Ishikawa (cell line): ENCODE measurements at regions not wholly inside any gene's neighbourhood (a gene's known extent, or its start where the extent isn't known, plus 50 kb on each side); places are given as distances from the start of the nearest gene placed in this dataset.

ENCODE experiments used
- EP300 ChIP-seq: IDR thresholded peaks from 2 replicates; pipeline ENCODE4 v1.6.1; 2012; ENCODE audit warnings: borderline replicate concordance
- MAX ChIP-seq: IDR thresholded peaks from 2 replicates; pipeline ENCODE4 v1.6.1; 2012
- NFIC ChIP-seq: IDR thresholded peaks from 2 replicates; pipeline ENCODE4 v1.6.1; 2012
- USF1 ChIP-seq: IDR thresholded peaks from 2 replicates; pipeline ENCODE4 v1.6.1; 2012

DNA sequence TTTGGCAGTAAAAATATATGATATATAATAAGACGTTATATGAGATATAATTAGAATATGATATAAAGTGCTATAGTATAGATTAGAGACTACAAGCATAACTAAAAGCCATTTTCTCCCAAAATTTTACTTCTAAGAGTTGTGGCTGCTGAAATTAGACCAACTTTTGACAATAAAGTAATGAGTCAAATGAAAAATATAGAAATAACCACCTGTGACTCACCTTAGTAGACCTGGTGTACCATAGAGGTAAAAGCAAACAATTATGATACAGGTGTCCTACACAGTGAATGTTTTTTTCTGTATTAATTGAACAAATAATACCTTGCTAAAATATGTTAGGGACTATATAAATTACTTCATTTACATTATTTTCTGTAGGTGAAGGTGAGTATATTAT lies 482.9 kb upstream of the MAN1A1 start:
- no peak for TF ChIP-seq USF1
- no peak for TF ChIP-seq NFIC
- no peak for TF ChIP-seq MAX
- TF ChIP-seq EP300, result no peak
